Stimulated activated CD4-positive, alpha-beta T cell treated with anti-CD3 and anti-CD28 coated beads, Interleukin-12 subunit alpha, Interleukin-12 subunit beta, amount 100 ng/mL, for 4 hours (primary cell): ENCODE measurements at regions not wholly inside any gene's neighbourhood (a gene's known extent, or its start where the extent isn't known, plus 50 kb on each side); places are given as distances from the start of the nearest gene placed in this dataset.
"Not testable (repeated sequence)": the region's sequence is repeated elsewhere in the genome, so short reads cannot be mapped to it uniquely, and the experiment has no call there.

Experiments used
- DNase-seq: peaks from one replicate; pipeline ENCODE4 v3.0.0-alpha.2; 2020

DNA sequence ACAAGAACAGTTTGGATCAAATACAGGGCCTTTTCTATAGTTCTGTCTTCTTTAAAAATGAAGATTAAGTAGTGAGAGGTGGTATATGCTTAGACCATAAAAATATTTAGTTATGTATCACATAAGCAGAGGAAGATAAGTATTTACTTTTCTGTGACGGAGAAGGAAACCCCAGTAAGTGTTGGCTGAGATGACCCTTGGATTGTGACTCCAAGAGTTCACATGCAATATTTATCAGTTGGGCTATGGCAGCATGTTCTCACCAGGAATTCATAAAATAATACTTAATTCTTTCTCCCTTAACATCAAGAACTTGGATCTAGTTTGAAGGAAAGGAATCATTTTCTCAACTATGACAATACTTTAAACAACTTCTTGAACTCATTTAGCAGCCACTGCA, 98.4 kb upstream of the TBX18 start:
- DNase-seq = no peak

DNA sequence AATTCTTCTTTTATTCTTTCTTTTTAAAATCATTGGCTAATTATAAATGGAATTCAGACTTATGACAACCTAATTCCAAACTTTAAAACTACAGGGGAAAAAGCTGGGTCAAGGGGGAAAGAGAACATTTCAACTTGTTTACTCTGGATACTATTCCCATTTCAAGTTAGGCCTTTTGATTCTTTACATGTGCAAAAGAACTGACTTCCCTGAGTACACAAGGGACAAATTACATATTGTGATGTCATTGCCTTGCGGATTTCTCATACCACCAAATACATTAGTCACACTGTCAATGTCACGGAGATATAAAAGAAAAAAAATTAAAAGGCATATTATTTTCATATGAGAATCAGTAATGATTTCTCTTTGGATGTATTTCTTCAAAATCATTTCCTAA, 96.5 kb upstream of the TBX18 start:
- DNase-seq = no peak

DNA sequence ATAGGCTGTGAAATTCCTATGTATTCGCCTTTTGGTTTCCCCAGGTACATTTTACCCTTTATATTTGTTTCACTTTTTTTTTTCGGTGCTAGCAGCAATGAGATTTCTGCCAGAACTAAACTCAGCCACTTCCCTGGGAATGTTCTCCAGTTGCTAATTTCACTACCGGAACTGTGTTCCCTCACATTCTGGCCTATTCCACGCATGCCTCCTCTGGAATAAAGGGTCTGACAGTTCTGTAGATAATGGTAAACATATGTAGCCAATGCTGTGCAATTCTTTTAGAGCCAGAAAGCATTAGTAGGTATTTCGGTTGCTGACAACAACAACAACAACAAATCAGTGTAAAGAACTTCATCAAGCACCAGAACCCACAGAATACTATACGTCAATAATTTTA, 96.1 kb upstream of the TBX18 start:
- DNase-seq = no peak

DNA sequence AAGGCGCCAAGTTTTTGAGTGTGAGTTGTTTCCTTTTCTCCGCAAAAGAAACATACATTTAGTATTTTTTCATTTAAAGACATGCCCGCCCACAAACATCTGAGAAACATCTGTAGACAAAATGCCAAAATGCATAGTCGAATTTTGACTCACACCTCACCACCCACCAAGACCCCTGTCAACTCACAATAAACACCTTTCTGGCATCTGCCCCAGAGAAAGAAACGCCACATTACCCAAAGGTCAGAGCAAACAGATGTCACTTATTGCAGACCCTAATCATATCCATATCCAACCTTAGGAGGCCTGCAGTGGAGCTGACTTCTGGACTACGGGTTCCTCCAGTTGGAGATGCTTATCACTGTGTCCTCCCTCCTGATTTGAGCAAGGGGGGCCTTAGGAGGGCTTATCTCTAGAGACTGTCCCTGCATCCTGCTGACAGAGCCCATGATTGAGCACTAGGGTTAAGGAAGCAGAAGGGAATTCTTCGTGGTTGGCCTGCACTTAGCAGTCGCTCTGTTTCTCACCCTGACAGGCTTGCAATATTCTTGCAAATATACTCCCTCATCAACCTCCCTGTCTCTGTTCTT, 90.5 kb upstream of the TBX18 start:
- DNase-seq = no peak

DNA sequence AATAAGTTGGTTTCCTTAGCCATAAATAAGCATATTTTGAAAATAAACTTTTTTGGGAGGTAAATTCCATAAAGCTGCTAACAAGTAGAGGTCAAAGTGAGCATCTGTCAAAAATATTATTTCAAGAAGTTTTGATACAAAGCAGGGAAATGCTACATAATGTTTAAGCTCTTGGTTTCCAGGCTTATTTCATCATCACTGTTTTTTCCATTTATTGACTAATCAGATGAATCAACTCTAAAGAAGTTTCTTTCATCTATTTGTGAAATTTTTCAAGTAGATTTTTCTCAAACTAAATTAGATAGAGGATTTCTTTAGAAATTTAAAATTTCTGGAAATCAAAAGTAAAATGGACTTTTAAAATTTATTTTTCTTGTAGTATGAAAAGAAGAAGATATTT, 89.5 kb upstream of the TBX18 start:
- no peak for DNase-seq

DNA sequence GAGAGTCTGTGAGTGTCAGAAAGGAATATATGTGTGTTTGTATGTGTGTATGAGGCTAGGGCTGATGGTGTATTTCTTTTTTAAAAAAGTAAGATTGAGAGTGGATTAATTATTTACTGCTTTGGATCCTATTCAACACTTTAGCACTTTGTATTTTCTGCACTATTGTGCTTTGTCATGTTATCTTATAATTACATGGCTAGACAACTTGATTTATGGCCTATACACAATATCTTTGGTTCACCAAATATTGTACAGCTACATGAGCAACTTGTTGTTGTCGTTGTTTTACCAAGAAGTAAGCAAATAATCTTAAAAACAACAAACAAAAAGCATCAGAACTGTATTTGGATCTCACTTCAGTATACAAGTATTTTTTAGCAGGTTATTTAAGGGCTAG, 84.6 kb upstream of the TBX18 start:
- no peak for DNase-seq

GRCh38 chr6:84847390-84848160, 83.2 kb upstream of the TBX18 start:
- DNase-seq = no peak

GRCh38 chr6:84842525-84843166, 78.2 kb upstream of the TBX18 start:
- DNase-seq = no peak

DNA sequence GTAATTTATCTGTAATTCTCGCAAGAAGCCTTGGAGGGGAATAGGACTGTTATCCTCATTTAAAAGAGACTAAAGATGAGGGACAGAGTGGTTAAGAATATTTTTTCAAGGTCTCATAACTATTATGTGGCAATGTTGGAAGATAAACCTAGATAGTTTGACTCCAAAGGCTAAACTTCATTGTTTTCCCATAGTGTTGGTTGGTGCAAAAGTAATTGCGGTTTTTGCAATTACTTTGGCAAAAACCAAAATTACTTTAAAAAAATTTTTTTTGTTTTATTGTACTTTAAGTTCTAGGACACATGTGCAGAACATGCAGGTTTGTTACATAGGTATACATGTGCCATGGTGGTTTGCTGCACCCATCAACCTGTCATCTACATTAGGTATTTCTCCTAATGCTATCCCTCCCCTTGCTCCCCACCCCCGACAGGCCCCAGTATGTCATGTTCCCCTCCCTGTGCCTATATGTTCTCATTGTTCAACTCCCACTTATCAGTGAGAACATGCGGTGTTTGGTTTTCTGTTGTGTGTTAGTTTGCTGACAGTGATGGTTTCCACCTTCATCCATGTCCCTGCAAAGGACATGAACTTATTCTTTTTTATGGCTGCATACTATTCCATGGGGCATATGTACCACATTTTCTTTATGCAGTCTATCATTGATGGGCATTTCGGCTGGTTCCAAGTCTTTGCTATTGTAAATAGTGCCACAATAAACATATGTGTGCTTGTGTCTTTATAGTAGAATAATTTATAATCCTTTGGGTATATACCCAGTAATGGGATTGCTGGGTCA, 72.9 kb upstream of the TBX18 start:
- DNase-seq = not testable (repeated sequence)

DNA sequence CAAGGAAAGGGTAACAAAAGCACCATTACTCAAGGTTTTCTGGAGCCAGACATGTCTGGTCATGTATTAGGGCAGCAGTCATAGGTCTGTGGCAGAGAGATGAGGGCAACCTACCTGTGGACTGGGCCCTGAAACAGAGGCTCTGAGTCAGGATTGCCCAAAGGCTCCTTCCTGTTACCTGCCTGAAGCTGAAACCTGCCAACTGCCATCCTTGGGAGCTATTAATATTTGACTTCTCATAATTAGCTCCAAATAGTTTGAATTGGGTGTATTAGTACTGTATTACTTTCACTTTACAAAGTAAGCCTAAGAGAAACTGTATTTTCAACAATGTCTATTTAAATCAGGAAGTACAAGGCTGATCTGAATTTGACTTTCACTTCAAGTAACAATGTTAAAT, 72.0 kb upstream of the TBX18 start:
- no peak for DNase-seq

GRCh38 chr6:84835340-84835739, 70.9 kb upstream of the TBX18 start:
- DNase-seq = no peak

DNA sequence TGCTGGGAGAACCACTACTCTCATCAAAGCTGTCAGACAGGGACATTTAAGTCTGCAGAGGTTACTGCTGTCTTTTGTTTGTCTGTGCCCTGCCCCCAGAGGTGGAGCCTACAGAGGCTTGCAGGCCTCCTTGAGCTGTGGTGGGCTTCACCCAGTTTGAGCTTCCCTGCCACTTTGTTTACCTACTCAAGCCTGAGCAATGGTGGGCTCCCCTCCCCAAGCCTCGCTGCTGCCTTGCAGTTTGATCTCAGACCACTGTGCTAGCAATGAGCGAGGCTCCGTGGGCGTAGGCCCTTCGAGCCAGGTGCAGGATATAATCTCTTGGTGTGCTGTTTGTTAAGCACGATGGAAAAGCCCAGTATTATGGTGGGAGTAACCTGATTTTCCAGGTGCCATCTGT, 67.5 kb upstream of the TBX18 start:
- not testable (repeated sequence) for DNase-seq

DNA sequence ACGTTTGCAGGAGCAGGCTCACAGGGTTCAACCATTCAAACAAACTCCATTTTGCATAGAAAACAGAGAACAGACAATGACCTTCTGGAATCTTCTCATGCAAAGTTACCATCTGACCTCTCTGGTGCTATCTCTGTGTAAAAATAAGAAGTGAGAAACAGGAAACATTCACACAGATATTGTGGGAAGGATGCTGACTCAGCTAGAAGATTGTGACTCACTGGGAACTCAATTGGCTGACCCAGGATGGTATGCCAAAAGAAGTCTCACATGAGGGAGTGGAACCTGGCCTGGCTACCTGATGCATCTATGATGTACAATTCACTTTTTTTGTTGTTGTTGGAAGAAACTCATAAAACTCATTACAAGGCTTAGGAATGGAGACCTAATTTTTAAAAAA, 61.1 kb upstream of the TBX18 start:
- DNase-seq = no peak

DNA sequence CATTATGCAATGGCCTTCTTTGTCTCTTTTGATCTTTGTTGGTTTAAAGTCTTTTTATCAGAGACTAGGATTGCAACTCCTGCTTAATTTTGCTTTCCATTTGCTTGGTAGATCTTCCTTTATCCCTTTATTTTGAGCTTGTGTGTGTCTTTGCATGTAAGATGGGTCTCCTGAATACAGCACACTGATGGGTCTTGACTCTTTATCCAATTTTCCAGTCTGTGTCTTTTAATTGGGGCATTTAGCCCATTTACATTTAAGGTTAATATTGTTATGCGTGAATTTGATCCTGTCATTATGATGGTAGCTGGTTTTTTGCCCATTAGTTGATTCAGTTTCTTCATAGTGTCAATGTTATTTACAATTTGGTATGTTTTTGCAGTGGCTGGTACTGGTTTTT, 56.9 kb upstream of the TBX18 start:
- DNase-seq = not testable (repeated sequence)

- no peak for DNase-seq
Measured at GRCh38 chr6:84816741-84817140, 52.3 kb upstream of the TBX18 start.

DNA sequence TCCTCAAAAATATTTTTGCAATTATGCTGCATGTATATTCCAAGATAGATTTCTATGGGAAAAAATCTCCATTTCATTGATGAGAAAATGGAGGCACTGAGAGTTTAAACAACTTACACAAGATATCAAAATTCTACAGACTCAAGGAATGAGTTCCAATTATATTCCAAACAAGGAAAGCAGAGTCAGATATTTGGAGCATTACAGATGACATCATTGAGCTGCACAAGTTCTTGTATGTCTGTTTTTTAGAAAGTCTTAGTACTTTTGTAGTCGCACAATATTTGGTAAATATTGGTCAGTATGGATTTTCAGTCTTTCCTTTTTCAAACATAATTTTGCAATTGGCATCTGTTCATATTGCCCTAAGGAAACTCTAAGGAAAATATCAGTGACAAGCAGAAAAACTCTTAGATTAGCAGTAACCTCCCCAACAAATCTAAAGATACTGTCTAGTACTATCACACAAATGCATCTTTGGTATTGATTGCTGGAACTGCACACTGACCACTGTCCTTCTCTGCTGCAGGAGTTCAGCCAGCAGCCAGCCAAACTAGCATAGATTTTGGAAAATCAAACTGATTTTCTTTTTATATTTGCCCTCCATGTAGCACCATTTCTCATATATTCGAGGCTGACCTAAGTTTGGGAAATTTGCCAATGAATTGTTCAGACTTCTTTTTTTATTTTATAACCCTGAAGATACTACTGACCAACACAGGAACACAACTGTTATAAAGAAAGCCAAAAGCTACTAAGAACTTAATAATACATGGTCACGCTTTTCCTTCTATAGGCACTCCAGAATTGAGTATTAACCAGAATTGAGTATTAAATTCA, 51.7 kb upstream of the TBX18 start:
- no peak for DNase-seq
